PC-3 (cell line): ENCODE measurements at regions not wholly inside any gene's neighbourhood (a gene's known extent, or its start where the extent isn't known, plus 50 kb on each side); places are given as distances from the start of the nearest gene placed in this dataset.

Source experiments
- ATAC-seq: fragments of 200-7000 bp; cut with Tn5 transposase; 2 replicates; pipeline ENCODE4 v1.9.1; 2020; ENCODE audit warnings: mild to moderate bottlenecking, moderate library complexity
- BruUV-seq: library from RNA; stranded (reverse); fragments of 400-500 nt; replicated peaks from 2 replicates; lab custom pipeline; 2021; lab: Mats Ljungman, UMichigan
- CTCF ChIA-PET: fragments of 300-600 bp; sonication (Branson Sonifier 250); formaldehyde crosslinking; loops from one replicate; lab custom pipeline; 2022; ENCODE audit warnings: antibody characterized with exemption; lab: Charles Lee
- POLR2A ChIA-PET: fragments of 300-600 bp; sonication (Branson Sonifier 250); formaldehyde crosslinking; loops from one replicate; lab custom pipeline; 2022; ENCODE audit warnings: antibody characterized with exemption; ENCODE audit not compliant: unreplicated experiment; lab: Charles Lee
- DNase-seq: peaks from one replicate; pipeline ENCODE4 v3.0.0-alpha.2; 2015
- H2AFZ ChIP-seq: fragments of 300-600 bp; sonication (generic); 2 replicates; pipeline ENCODE4 v1.6.0; 2016; ENCODE audit warnings: antibody characterized with exemption, low read length
- H3F3A ChIP-seq: fragments of 300-600 bp; sonication (generic); one replicate; pipeline ENCODE4 v1.6.0; 2017; ENCODE audit warnings: antibody characterized with exemption, low read length, control low read depth, mild to moderate bottlenecking; ENCODE audit not compliant: unreplicated experiment
- H3K27ac ChIP-seq: fragments of 300-600 bp; sonication (generic); 2 replicates; pipeline ENCODE4 v1.5.1; 2016; ENCODE audit warnings: mild to moderate bottlenecking, low read length
- H3K27me3 ChIP-seq: fragments of 300-600 bp; sonication (generic); 2 replicates; pipeline ENCODE4 v1.6.1; 2016; ENCODE audit warnings: low read length, mixed read lengths
- H3K36me3 ChIP-seq: fragments of 300-600 bp; sonication (generic); 2 replicates; pipeline ENCODE4 v1.6.1; 2016; ENCODE audit warnings: low read depth, mixed run types, low read length, mixed read lengths
- H3K4me1 ChIP-seq: fragments of 300-600 bp; sonication (generic); 2 replicates; pipeline ENCODE4 v1.5.1; 2016; ENCODE audit warnings: low read length; ENCODE audit not compliant: insufficient read depth
- H3K4me2 ChIP-seq: fragments of 300-600 bp; sonication (generic); 2 replicates; pipeline ENCODE4 v1.6.0; 2016; ENCODE audit warnings: low read length
- H3K4me3 ChIP-seq: fragments of 300-600 bp; sonication (generic); 2 replicates; pipeline ENCODE4 v1.5.1; 2016; ENCODE audit warnings: mild to moderate bottlenecking, low read length, mixed read lengths
- H3K79me2 ChIP-seq: fragments of 300-600 bp; sonication (generic); 2 replicates; pipeline ENCODE4 v1.6.1; 2017; ENCODE audit warnings: low read length, mixed read lengths
- H3K9ac ChIP-seq: fragments of 300-600 bp; sonication (generic); 2 replicates; pipeline ENCODE4 v1.6.0; 2016; ENCODE audit warnings: mild to moderate bottlenecking, low read length
- H3K9me2 ChIP-seq: fragments of 300-600 bp; sonication (generic); replicated peaks from 2 replicates; pipeline ENCODE4 v1.6.1; 2016; ENCODE audit warnings: mixed run types, low read length, mixed read lengths
- H3K9me3 ChIP-seq: fragments of 300-600 bp; sonication (generic); 2 replicates; pipeline ENCODE4 v1.6.1; 2016; ENCODE audit warnings: low read length, mixed read lengths
- H4K20me1 ChIP-seq: fragments of 300-600 bp; sonication (generic); 2 replicates; pipeline ENCODE4 v1.6.1; 2016; ENCODE audit warnings: low read length, mixed read lengths
- EZH2 ChIP-seq: fragments of 300-600 bp; sonication (generic); IDR thresholded peaks from one replicate; pipeline ENCODE4 v1.6.1; 2017; ENCODE audit warnings: antibody characterized with exemption, mild to moderate bottlenecking, low read length; ENCODE audit not compliant: unreplicated experiment
- EZH2phosphoT487 ChIP-seq: fragments of 300-600 bp; sonication (generic); IDR thresholded peaks from 2 replicates; pipeline ENCODE4 v1.6.1; 2018; ENCODE audit warnings: mild to moderate bottlenecking, antibody characterized with exemption, low read length, borderline replicate concordance
- intact Hi-C: fragments of 100-400 bp; cut with micrococcal nuclease; formaldehyde crosslinking; loops from 2 replicates; pipeline ENCODE4 v1.9.0; 2023
- TF ChIP-seq, protein P1 (sequence below): fragments of 300-600 bp; sonication (generic); conservative IDR thresholded peaks from 2 replicates; pipeline ENCODE4 v1.5.1; 2017; ENCODE audit warnings: antibody characterized with exemption, low read depth, mild to moderate bottlenecking, low read length

GRCh38 chr3:72213296-72214065 is 428.5 kb upstream of the PROK2 start:
- intact Hi-C loops, result no loop called here
- no peaks in the 10 kb centered on the region for H4K20me1 ChIP-seq
- ChIA-PET POLR2A (no interaction called here), CTCF (no interaction called here)
- DNase-seq (no peak), ATAC-seq (no peak)
- peaks cover 4% of the 10 kb centered on the region; the same call in 1 of the 2 replicates for H3K27me3 ChIP-seq
- no peaks in the 10 kb centered on the region for H3K9me2 ChIP-seq
- H3K9ac ChIP-seq, result no peak overlapping the region
- no peak overlapping the region for H2AFZ ChIP-seq
- no peaks in the 10 kb centered on the region for H3K9me3 ChIP-seq
- TF ChIP-seq, protein P1, sequence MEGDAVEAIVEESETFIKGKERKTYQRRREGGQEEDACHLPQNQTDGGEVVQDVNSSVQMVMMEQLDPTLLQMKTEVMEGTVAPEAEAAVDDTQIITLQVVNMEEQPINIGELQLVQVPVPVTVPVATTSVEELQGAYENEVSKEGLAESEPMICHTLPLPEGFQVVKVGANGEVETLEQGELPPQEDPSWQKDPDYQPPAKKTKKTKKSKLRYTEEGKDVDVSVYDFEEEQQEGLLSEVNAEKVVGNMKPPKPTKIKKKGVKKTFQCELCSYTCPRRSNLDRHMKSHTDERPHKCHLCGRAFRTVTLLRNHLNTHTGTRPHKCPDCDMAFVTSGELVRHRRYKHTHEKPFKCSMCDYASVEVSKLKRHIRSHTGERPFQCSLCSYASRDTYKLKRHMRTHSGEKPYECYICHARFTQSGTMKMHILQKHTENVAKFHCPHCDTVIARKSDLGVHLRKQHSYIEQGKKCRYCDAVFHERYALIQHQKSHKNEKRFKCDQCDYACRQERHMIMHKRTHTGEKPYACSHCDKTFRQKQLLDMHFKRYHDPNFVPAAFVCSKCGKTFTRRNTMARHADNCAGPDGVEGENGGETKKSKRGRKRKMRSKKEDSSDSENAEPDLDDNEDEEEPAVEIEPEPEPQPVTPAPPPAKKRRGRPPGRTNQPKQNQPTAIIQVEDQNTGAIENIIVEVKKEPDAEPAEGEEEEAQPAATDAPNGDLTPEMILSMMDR, result no peak
- TF ChIP-seq EZH2phosphoT487, result no peak
- TF ChIP-seq EZH2, result no peak
- no peaks in the 10 kb centered on the region for H3K4me1 ChIP-seq
- H3K27ac ChIP-seq, result no peak overlapping the region
- H3K4me2 ChIP-seq, result no peak overlapping the region
- H3K4me3 ChIP-seq, result no peak overlapping the region
- BruUV-seq, result no TSS peak
- no peaks in the 10 kb centered on the region for H3K79me2 ChIP-seq
- no peaks in the 10 kb centered on the region for H3K36me3 ChIP-seq
- no peaks in the 10 kb centered on the region for H3F3A ChIP-seq

DNA sequence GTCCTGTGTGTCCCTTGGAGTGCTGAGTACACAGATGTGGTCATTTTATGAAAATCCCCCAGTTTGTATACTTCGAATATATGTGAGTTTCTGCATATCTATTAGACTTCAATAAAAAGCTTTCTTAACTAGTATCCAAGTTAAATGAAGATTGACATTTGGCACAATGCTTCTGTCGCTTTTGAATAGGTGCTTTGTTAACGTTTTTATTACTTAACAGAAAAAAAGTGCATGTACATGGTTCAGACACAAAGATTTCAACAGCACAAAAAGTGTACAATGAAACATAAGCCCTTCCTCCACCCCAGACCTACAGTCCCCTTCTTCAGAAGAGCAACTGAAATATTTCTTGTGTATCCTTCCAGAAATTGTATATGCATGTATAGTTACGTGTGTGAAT is 427.4 kb upstream of the PROK2 start:
- Histone ChIP-seq H3K27me3 (peaks cover 4% of the 10 kb centered on the region; the same call in 1 of the 2 replicates), H2AFZ (no peak overlapping the region), H3K4me3 (no peak overlapping the region), H3K9me2 (no peaks in the 10 kb centered on the region), H3K9ac (no peak overlapping the region), H3K9me3 (no peaks in the 10 kb centered on the region), H3K4me2 (no peak overlapping the region), H3K79me2 (no peaks in the 10 kb centered on the region), H3K4me1 (no peaks in the 10 kb centered on the region), H3K27ac (no peak overlapping the region), H4K20me1 (no peaks in the 10 kb centered on the region), H3F3A (no peaks in the 10 kb centered on the region), H3K36me3 (no peaks in the 10 kb centered on the region)
- no peak for TF ChIP-seq EZH2
- TF ChIP-seq EZH2phosphoT487, result no peak
- TF ChIP-seq, protein P1, result no peak
- ATAC-seq (no peak), DNase-seq (no peak)
- CTCF ChIA-PET, result no interaction called here
- POLR2A ChIA-PET, result no interaction called here
- no TSS peak for BruUV-seq
- intact Hi-C loops, result no loop called here

- Histone ChIP-seq H3K4me2 (no peak overlapping the region), H3K27ac (no peak overlapping the region), H3K9ac (no peak overlapping the region), H4K20me1 (no peaks in the 10 kb centered on the region), H3F3A (no peaks in the 10 kb centered on the region), H3K4me3 (no peak overlapping the region), H3K9me3 (no peaks in the 10 kb centered on the region), H2AFZ (no peak overlapping the region), H3K9me2 (no peaks in the 10 kb centered on the region), H3K4me1 (no peaks in the 10 kb centered on the region), H3K79me2 (no peaks in the 10 kb centered on the region), H3K27me3 (peaks cover 20% of the 10 kb centered on the region), H3K36me3 (no peaks in the 10 kb centered on the region)
- intact Hi-C loops, result no loop called here
- BruUV-seq, result no TSS peak
- DNase-seq (no peak), ATAC-seq (no peak)
- CTCF ChIA-PET, result no interaction called here
- TF ChIP-seq EZH2phosphoT487, result no peak
- TF ChIP-seq EZH2, result no peak
- TF ChIP-seq, protein P1, result no peak
- POLR2A ChIA-PET, result no interaction called here
These were observed 425.3 kb upstream of the PROK2 start for GRCh38 chr3:72210261-72210660.
